HG03039 (cell line): ENCODE measurements at regions not wholly inside any gene's neighbourhood (a gene's known extent, or its start where the extent isn't known, plus 50 kb on each side); places are given as distances from the start of the nearest gene placed in this dataset.

Experiments used
- ATAC-seq: cut with Tn5 transposase; IDR thresholded peaks from one replicate; pipeline ENCODE4 v1.9.1; 2021; ENCODE audit warnings: mild to moderate bottlenecking, moderate library complexity; ENCODE audit not compliant: unreplicated experiment

DNA sequence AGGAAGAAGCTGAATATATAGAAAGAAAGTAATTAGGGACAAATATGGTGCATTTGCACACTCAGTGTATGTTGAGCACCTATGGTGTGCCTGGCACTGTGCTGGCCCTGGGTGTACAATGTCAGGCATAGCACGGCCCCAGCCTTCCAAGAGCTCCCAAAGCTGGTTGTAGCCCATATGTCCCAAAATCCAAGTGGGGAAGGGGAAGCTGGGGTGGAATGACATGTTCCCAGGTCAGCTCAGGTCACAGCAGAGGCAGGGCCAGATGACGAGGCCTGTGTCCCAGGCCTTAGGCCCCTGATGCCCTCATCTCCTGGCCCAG is 170.0 kb downstream of the VEGFA start:
- ATAC-seq = no peak

DNA sequence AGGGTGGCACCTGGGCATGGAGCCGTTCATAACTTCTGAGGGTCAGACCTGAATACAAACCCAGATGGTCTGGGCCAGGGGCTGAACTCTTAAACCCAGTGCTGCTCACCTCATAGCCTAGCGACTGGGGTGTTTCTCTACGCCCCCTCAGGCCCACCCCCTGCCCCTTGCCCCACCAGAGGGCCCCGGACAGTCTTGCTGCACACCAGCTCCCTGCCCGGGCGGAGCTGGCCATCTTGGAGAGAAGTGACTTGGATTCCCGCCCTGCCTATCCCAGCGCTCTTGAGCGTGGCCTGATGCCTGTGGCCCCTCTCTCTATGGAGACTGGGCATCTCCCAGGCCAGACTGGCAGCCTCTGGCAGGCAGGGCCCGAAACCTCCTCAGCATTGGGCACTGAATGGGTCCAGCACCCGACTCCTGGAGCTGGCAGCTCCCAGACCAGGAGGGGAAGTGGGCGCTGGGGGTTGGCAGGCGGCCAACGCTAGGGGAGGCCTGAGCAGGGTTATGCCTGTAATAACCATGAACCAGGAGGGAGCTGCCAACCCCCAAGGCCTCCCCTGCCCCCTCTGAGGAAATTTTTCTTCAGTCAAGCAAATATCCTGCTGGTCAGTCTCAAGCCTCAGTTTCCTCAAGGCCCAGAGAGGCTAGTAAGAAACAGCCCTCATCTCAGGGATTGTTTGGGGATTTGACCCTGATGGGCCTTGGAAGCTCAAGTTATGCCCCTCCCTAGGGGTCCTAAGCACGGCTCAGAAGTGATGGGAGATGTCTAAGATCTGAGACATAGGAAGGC is 169.5 kb downstream of the VEGFA start:
- ATAC-seq = no peak

GRCh38 chr6:43938178-43939105 is 168.4 kb downstream of the VEGFA start:
- ATAC-seq = no peak

GRCh38 chr6:43937236-43938177 is 167.5 kb downstream of the VEGFA start:
- ATAC-seq = no peak

DNA sequence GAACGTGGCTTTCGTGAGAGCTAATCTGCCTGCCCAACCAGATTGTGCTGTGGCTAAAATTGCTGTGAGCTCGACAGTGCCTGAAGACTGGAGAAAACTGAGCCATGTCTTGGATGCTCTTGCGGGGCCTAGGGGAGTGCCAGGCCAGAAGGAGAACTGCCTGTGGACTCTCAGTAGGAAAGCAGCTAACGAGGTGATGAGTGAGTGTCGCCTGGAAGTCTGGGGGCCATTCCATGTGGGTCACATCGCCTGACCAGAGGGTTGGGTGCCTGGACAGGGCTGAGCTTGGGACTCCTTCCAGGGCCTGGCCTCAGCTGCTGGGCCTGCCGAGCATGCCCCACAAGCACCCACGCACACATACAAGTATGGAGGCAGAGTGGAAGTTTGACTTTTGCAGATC is 166.5 kb downstream of the VEGFA start:
- no peak for ATAC-seq

GRCh38 chr6:43935921-43936439 is 166.0 kb downstream of the VEGFA start:
- ATAC-seq = no peak

- ATAC-seq = no peak
These were observed 165.0 kb downstream of the VEGFA start for GRCh38 chr6:43934803-43935602.

DNA sequence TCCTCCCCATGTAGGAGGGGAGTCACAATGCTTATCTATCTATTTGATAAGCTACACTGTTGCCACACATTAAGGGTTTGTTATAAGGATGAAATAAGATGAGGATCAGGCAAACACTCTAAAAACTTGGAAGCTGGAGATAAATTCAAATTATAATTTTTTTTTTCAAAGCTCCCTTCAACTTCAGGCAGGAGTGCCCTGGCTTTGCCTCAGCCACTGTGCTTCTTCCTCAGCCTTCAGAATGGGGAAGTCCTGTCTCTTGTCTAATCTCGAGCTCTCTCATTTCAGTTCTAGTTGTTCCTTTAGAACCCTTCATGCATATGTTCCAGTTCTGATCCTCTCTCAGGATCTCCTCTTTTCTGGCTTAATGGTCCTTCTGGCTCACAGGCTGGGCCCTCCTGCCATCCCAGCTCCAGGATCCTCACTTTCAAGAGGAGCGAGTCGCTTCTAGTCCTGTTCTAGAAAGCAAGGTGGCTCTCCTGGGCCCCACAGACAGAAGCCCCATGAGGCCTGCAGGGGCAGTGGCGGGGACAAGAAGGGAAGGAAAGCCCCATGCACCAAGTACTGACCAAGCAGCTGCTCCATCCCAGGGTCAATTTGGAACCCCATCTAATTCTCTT is 164.3 kb downstream of the VEGFA start:
- no peak for ATAC-seq

DNA sequence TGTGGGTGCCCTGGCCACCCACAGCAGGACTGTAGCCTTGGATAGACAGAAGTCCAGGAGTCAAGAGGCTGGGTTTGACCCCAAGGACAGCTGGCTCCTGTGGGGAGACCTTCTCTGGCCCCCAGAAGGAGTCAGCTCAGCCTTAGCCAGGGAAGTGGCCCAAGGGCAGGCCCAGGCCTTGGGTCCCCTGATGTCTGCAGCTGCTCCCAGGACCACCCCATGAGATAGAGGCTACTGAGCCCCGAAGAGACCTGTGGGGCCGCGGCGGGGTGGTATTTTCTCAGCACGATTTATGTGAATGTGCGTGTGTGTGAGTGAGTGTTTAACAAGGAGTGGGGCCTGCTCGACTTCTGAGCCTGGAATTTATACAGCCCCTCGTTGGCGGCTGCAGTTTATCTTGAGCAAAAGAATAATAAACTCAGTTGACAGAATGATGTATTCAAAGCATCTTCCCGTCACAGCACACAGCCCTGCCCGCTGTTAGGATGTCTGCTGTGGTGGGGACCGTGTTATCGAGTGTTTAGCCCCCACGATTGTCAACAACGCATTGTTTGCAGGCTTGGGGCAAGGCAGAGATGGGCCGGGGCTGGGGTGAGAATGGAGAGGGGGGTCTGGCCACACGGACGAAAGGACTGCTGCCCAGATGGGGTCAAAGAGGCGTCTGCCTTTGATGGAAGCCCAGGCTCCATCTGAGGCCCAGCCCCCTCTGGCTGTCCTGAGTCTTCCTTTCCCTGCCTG is 163.3 kb downstream of the VEGFA start:
- ATAC-seq = no peak

DNA sequence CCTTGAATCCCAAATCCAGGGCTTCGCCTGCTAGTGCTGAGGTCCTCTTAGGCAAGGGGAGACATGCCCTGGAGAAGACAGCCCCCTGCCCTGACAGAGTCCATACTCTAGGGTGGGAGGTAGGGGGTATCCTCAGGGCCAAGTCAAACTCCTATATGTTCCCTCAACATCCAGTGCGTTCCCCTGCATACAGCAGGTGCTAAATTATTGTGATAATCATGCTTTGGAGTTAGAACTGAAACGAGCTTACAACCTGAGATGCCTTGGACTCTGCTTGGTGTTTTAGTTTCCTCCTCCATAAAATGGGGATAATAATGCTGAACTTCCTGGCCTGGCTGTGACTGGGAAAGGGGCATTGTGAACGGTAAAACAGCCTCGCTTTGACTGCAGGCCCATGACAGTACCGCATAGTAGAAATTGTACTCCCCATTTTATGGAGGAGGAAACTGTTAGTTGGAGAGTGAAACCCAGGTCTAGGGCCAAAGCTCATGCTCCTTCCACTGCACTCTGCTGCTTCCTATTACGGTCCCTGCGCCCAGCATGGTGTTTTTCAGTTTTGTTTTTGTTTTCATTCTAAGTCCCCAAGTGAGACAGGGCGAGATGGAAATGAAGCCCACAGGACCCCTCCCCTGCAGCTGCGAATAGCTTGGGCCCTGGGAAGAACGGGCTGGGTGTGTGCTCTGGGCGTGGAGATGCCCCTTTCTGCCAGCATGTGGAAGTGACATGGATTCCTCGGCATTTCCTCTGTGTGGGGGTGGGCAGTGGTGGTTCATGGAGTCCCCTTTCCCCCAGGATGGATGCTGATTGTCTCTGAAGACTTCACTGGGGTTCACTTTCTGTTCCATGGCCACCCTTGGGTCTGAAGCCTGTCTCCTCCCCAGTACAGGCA is 162.5 kb downstream of the VEGFA start:
- ATAC-seq = no peak

DNA sequence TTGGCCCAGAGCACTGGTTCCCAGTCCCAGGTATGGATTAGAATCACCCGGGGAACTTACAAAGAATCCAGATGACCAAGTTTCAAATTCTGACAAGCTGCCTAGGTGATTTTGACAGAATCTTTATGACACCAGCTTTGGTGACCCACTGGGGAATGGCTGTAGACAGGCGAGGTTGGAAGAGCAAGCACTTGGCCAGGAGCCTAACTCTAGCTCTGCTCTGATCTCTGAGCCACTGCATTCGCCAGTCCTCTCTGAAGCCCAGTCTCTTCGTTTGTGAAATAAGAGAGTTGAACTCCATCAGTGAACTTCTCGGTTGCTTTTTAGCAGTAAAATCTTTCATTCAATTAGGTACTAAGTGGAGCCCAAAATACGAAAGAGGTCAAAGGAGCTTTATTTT is 161.2 kb downstream of the VEGFA start:
- ATAC-seq = no peak

- ATAC-seq = no peak
These were observed 160.6 kb downstream of the VEGFA start for GRCh38 chr6:43930440-43931154.

- ATAC-seq = no peak
These were observed 159.5 kb downstream of the VEGFA start for GRCh38 chr6:43929511-43929910.

DNA sequence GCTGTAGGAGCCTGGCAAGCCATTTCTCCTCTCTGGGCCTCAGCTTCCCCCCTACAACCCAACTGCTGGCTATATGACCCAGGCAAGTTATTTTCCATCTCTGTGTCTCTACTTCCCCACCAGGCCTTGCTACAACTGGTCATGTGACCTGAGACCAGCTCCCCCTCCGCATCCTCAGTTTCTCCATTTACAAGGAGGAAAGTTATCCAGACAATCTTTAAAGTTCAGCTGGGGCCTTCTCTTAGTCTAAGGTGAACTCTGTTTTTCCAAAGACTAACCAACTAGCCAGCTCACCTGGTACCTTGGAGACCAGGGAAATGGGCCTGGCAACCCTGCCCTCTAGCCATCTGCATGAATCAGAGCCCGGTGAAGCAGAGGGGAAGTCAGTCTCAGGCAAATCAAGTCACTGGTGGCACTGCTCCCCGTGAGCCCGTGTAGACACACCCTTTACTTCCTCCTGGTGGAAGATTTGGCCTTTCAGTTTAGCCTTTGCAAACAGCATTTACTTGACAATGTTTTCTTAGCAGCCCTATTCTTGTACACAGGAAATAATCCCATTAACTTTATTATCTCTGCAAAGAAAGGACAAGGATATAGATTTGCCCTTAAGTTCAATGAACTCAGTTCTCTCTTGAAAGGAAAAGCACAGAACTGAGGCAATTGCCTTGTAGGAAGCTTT is 157.7 kb downstream of the VEGFA start:
- no peak for ATAC-seq

DNA sequence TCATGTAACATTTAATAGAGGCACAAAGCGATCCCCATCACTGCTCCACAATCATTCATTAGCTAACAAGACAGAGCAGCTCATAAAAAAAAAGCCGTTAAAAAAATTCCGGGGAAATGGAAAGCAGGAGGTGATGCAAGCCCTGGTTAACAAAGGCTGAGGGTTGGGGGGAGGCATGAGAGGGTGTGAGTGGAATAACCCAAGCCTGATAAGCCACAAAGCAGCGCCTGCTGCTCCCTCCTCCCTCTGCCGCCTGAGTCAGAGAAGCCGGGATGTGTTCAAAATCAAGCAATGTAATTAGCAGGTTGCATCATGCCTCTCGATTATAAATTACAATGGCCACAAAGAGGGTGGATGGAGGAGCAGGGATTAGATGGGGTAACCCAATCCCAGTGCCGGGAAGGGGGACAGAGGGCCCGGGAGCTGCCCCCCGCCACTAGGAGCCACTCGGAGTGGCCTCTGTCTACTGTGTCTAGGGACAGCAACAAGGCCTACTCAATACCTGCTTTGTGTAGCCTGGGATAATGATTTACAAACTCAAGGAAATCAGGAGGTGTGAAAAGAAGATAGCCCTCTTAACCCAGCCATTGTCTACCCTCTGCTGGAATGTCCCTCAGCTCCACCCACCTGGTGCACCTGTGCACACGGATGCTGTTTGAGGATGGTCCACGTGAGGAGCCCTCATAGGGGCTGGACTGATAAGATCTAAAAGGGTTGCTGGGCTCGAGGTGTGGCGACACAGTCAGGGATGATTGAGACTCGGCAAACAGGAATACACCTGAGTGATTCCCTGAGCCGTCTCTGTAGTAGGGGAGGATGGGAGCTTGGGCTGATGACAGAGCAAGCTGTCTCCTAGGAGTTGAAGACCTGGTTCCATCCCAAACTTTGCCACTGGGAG is 156.9 kb downstream of the VEGFA start:
- no peak for ATAC-seq
